Upper lobe of left lung (tissue), 4 donors: ENCODE measurements at regions not wholly inside any gene's neighbourhood (a gene's known extent, or its start where the extent isn't known, plus 50 kb on each side); places are given as distances from the start of the nearest gene placed in this dataset.

Experiments
- EP300 ChIP-seq, 4 donors: sonication (generic); formaldehyde crosslinking; IDR thresholded peaks; one replicate each; pipeline ENCODE4 v1.5.1; 2017; ENCODE audit warnings: antibody characterized with exemption in 4 of 4, control low read depth in 2 of 4
- TF ChIP-seq, protein P1 (sequence below), 6 experiments: fragments of 450-650 bp in 4 of 6; fragments of 200-600 bp in 2 of 6; sonication (generic) in 2 of 6; IDR thresholded peaks; one replicate each; pipeline ENCODE4 v1.5.1; 2016 to 2019; ENCODE audit warnings: antibody characterized with exemption in 6 of 6

DNA sequence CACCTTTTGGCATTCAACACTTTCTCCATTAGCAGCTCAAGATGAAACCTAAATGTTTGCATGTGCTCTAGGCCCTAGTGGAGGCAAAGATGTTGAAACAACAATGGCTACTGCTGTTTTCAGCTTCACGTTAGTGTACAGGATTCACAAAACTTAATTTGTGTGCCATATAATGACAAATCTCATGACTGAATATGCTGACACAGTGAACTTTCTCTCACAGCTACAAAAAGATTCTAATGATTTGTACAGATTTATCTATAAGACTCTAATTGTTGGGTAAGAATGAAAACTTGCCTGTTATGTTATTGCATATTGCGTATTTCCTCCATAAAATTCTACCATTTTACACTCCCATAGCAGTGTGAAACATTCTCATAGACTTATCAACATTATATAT, 97.5 kb downstream of the CETN3 start:
- TF ChIP-seq EP300 (IDR thresholded peaks at IDR 0.05): no peak
- TF ChIP-seq, protein P1, sequence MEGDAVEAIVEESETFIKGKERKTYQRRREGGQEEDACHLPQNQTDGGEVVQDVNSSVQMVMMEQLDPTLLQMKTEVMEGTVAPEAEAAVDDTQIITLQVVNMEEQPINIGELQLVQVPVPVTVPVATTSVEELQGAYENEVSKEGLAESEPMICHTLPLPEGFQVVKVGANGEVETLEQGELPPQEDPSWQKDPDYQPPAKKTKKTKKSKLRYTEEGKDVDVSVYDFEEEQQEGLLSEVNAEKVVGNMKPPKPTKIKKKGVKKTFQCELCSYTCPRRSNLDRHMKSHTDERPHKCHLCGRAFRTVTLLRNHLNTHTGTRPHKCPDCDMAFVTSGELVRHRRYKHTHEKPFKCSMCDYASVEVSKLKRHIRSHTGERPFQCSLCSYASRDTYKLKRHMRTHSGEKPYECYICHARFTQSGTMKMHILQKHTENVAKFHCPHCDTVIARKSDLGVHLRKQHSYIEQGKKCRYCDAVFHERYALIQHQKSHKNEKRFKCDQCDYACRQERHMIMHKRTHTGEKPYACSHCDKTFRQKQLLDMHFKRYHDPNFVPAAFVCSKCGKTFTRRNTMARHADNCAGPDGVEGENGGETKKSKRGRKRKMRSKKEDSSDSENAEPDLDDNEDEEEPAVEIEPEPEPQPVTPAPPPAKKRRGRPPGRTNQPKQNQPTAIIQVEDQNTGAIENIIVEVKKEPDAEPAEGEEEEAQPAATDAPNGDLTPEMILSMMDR (IDR thresholded peaks at IDR 0.05): no peak
